ENCODE measurements at regions not wholly inside any gene's neighbourhood (a gene's known extent, or its start where the extent isn't known, plus 50 kb on each side); places are given as distances from the start of the nearest gene placed in this dataset.
A peak's percentile ranks its signal among the peaks of the same experiment; 100 is the strongest.

DNA sequence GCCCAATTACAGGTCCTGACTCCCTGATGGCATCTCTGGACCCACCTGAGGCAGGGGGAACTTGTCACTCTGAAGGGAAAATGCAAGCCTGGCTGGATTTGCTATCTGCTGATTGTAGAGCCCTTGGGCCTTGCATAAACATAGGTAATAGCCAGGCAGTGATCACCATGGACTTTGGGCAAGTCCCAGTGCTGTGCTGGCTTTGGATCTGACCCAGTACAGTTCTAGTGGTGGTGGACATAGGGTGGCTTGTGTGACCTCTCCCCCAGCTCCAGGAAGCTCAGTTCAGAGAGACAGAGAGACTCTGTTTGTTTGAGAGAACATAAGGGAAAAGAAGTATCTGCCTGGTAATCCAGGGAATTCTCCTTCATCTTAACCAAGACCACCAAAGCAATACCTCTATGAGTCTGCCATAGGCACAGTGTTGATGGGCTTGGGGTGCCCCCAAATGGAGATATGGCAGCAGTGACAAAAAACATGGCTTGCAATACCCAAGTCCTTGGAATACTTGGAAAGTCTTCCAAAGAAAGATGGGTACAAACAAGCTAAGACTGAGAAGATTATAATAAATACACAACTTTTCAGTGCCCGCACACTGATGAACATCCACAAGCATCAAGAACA lies 348.5 kb downstream of the PYDC2 start:
- H3K4me3 ChIP-seq (ENCODE audit: low read depth in 1 of 3, low read length in 3 of 3): no peak overlapping the region
- H3K9me3 ChIP-seq (ENCODE audit: control insufficient read depth in 4 of 4, low read length in 3 of 4): no peaks in the 10 kb centered on the region
- H3K27me3 ChIP-seq (ENCODE audit: control insufficient read depth in 4 of 4, insufficient read depth in 4 of 4, low read length in 3 of 4): no peaks in the 10 kb centered on the region
- TF ChIP-seq SP1 (IDR thresholded peaks at IDR 0.05) (peak; percentile 89), YY1 (IDR thresholded peaks at IDR 0.05) (no peak), HNF4A (conservative IDR thresholded peaks at IDR 0.05) (peak; percentile 85 to 88), TAF1 (conservative IDR thresholded peaks at IDR 0.05) (no peak), RXRA (IDR thresholded peaks at IDR 0.05) (peak; percentile 50 to 55), FOXA1 (IDR thresholded peaks at IDR 0.05) (no peak), RAD21 (IDR thresholded peaks at IDR 0.05) (peak; percentile 72 to 73), ATF3 (IDR thresholded peaks at IDR 0.05) (no peak), JUND (IDR thresholded peaks at IDR 0.05) (no peak), FOXA2 (IDR thresholded peaks at IDR 0.05) (peak; percentile 7), HNF4G (IDR thresholded peaks at IDR 0.05) (peak; percentile 73), EGR1 (IDR thresholded peaks at IDR 0.05; ENCODE audit: low read depth in 2 of 2) (no peak), ZBTB33 (IDR thresholded peaks at IDR 0.05) (no peak), GABPA (IDR thresholded peaks at IDR 0.05 in 1 of 2, conservative IDR thresholded peaks at IDR 0.05 in 1 of 2) (no peak), NR2F2 (IDR thresholded peaks at IDR 0.05) (no peak)
- TF ChIP-seq, protein P1, sequence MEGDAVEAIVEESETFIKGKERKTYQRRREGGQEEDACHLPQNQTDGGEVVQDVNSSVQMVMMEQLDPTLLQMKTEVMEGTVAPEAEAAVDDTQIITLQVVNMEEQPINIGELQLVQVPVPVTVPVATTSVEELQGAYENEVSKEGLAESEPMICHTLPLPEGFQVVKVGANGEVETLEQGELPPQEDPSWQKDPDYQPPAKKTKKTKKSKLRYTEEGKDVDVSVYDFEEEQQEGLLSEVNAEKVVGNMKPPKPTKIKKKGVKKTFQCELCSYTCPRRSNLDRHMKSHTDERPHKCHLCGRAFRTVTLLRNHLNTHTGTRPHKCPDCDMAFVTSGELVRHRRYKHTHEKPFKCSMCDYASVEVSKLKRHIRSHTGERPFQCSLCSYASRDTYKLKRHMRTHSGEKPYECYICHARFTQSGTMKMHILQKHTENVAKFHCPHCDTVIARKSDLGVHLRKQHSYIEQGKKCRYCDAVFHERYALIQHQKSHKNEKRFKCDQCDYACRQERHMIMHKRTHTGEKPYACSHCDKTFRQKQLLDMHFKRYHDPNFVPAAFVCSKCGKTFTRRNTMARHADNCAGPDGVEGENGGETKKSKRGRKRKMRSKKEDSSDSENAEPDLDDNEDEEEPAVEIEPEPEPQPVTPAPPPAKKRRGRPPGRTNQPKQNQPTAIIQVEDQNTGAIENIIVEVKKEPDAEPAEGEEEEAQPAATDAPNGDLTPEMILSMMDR (IDR thresholded peaks at IDR 0.05; ENCODE audit: low read depth, low read length, missing input control): peak; percentile 21
- TF ChIP-seq, protein P2, sequence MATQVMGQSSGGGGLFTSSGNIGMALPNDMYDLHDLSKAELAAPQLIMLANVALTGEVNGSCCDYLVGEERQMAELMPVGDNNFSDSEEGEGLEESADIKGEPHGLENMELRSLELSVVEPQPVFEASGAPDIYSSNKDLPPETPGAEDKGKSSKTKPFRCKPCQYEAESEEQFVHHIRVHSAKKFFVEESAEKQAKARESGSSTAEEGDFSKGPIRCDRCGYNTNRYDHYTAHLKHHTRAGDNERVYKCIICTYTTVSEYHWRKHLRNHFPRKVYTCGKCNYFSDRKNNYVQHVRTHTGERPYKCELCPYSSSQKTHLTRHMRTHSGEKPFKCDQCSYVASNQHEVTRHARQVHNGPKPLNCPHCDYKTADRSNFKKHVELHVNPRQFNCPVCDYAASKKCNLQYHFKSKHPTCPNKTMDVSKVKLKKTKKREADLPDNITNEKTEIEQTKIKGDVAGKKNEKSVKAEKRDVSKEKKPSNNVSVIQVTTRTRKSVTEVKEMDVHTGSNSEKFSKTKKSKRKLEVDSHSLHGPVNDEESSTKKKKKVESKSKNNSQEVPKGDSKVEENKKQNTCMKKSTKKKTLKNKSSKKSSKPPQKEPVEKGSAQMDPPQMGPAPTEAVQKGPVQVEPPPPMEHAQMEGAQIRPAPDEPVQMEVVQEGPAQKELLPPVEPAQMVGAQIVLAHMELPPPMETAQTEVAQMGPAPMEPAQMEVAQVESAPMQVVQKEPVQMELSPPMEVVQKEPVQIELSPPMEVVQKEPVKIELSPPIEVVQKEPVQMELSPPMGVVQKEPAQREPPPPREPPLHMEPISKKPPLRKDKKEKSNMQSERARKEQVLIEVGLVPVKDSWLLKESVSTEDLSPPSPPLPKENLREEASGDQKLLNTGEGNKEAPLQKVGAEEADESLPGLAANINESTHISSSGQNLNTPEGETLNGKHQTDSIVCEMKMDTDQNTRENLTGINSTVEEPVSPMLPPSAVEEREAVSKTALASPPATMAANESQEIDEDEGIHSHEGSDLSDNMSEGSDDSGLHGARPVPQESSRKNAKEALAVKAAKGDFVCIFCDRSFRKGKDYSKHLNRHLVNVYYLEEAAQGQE (IDR thresholded peaks at IDR 0.05): no peak
- TF ChIP-seq, protein P3, sequence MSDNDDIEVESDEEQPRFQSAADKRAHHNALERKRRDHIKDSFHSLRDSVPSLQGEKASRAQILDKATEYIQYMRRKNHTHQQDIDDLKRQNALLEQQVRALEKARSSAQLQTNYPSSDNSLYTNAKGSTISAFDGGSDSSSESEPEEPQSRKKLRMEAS (IDR thresholded peaks at IDR 0.05): no peak
- WGBS: 95% methylated on average over 1 of the region's 1 CpG
- H3K9ac ChIP-seq (ENCODE audit: low read depth in 1 of 2, low read length in 2 of 2): no peak overlapping the region
- H3K27ac ChIP-seq (ENCODE audit: low read depth in 1 of 2, low read length in 2 of 2): no peak overlapping the region
- DNase-seq (ENCODE audit: low spot score): no peak
- no peaks in the 10 kb centered on the region for H3K36me3 ChIP-seq (ENCODE audit: control insufficient read depth in 4 of 4, insufficient read depth in 3 of 4, low read depth in 1 of 4, low read length in 3 of 4)
- H3K4me1 ChIP-seq (ENCODE audit: control insufficient read depth in 4 of 4, insufficient read depth in 4 of 4, low read length in 3 of 4): peaks cover 0 to 4% (median 0%) of the 10 kb centered on the region in 4 donors

Data from liver (tissue), 8 donors.